K562 (cell line): ENCODE measurements at regions not wholly inside any gene's neighbourhood (a gene's known extent, or its start where the extent isn't known, plus 50 kb on each side); places are given as distances from the start of the nearest gene placed in this dataset.

Experiments
- ATAC-seq: fragments of 200-7000 bp; cut with Tn5 transposase; 3 replicates; pipeline ENCODE4 v1.9.1; 2020; ENCODE audit warnings: moderate library complexity
- BruUV-seq: library from RNA; stranded (reverse); fragments of 400-500 nt; replicated peaks from 2 replicates; lab custom pipeline; 2021; lab: Mats Ljungman, UMichigan
- CTCF ChIA-PET: fragments of 300-600 bp; formaldehyde crosslinking; extraction: SDS; loops from one replicate; lab custom pipeline; 2021; ENCODE audit warnings: low intra/inter-chr PET ratio; lab: Yijun Ruan, JAX
- POLR2A ChIA-PET: fragments of 300-600, 350-650 bp; sonication (Branson Sonifier 250); formaldehyde crosslinking; extraction: SDS; loops from one replicate; lab custom pipeline; 2021; ENCODE audit warnings: antibody characterized with exemption, inconsistent platforms; lab: Yijun Ruan, JAX
- DNase-seq, 4 experiments: peaks; one replicate each; pipeline versions ENCODE4 v3.0.0 to v3.0.0-alpha.2; 2011 to 2018; ENCODE audit warnings: low spot score in 3 of 4, mixed read lengths in 3 of 4; ENCODE audit errors: extremely low read depth in 1 of 4
- FAIRE-seq: peaks from 2 replicates; lab custom pipeline; 2011; peaks lifted over from hg19 to GRCh38; lab: Jason Lieb, UNC
- H2AFZ ChIP-seq: 2 replicates; pipeline ENCODE4 v1.6.0; 2011; ENCODE audit warnings: low read depth, low read length, control low read depth, inconsistent platforms
- H3K27ac ChIP-seq: fragments of 200-600 bp; 3 replicates; pipeline ENCODE4 v1.8.0; 2011; ENCODE audit warnings: low read depth, mild to moderate bottlenecking, control low read depth, inconsistent platforms, low read length, moderate library complexity, mixed read lengths; ENCODE audit errors: extremely low read depth
- H3K27me3 ChIP-seq, 2 experiments: fragments of 300-600 bp in 1 of 2; 2 replicates in 1 of 2; 3 replicates in 1 of 2; pipeline versions ENCODE4 v1.6.0 to v1.8.0; 2011; ENCODE audit warnings: inconsistent platforms in 2 of 2, low read length in 2 of 2, mild to moderate bottlenecking in 1 of 2, mixed read lengths in 1 of 2, moderate library complexity in 1 of 2; ENCODE audit not compliant: control insufficient read depth in 2 of 2, insufficient read depth in 2 of 2
- H3K36me3 ChIP-seq: fragments of 300-600 bp; 3 replicates; pipeline ENCODE4 v1.8.0; 2011; ENCODE audit warnings: mild to moderate bottlenecking, low read length, inconsistent platforms; ENCODE audit not compliant: control insufficient read depth, insufficient read depth
- H3K4me1 ChIP-seq, 2 experiments: fragments of 200-600 bp in 1 of 2; replicated peaks in 1 of 2; 2 replicates in 1 of 2; 3 replicates in 1 of 2; pipeline versions ENCODE4 v1.5.1 to v1.8.0; 2011; ENCODE audit warnings: inconsistent platforms in 2 of 2, low read length in 2 of 2, mild to moderate bottlenecking in 1 of 2, mixed read lengths in 1 of 2, moderate library complexity in 1 of 2; ENCODE audit not compliant: control insufficient read depth in 2 of 2, insufficient read depth in 2 of 2
- H3K4me2 ChIP-seq: 2 replicates; pipeline ENCODE4 v1.6.1; 2011; ENCODE audit warnings: low read length, control low read depth, inconsistent platforms, mixed read lengths; ENCODE audit not compliant: insufficient read depth
- H3K4me3 ChIP-seq: fragments of 200-600 bp; sonication (generic), shearing (Covaris generic); 2 replicates; pipeline ENCODE4 v1.5.1; 2016; ENCODE audit warnings: control low read depth, inconsistent platforms
- H3K79me2 ChIP-seq: fragments of 200-600 bp; 3 replicates; pipeline ENCODE4 v1.8.0; 2011; ENCODE audit warnings: low read length, inconsistent platforms; ENCODE audit not compliant: control insufficient read depth, insufficient read depth
- H3K9ac ChIP-seq, 2 experiments: 2 replicates each; pipeline versions ENCODE4 v1.6.0 to v1.6.1; 2011; ENCODE audit warnings: low read depth in 2 of 2, low read length in 2 of 2, control low read depth in 1 of 2, inconsistent platforms in 1 of 2, mild to moderate bottlenecking in 1 of 2, mixed read lengths in 1 of 2; ENCODE audit not compliant: insufficient read depth in 1 of 2
- H3K9me1 ChIP-seq: one replicate; pipeline ENCODE4 v1.6.0; 2011; ENCODE audit warnings: inconsistent platforms, mild to moderate bottlenecking, low read length, moderate library complexity; ENCODE audit not compliant: control insufficient read depth, insufficient read depth
- H3K9me3 ChIP-seq: replicated peaks from 2 replicates; pipeline ENCODE4 v1.5.1; 2011; ENCODE audit warnings: low read depth, low read length, inconsistent platforms; ENCODE audit not compliant: control insufficient read depth, insufficient read depth
- H4K20me1 ChIP-seq: replicated peaks from 2 replicates; pipeline ENCODE4 v1.6.1; 2011; ENCODE audit warnings: low read length, inconsistent platforms, mixed read lengths; ENCODE audit not compliant: control insufficient read depth, insufficient read depth
- CHD4 ChIP-seq: fragments of 200-600 bp; sonication (generic); IDR thresholded peaks from 3 replicates; pipeline ENCODE4 v1.6.1; 2012; ENCODE audit warnings: low read depth, mild to moderate bottlenecking, mixed read lengths, low read length, inconsistent platforms; ENCODE audit not compliant: insufficient read depth, insufficient replicate concordance, poor library complexity, severe bottlenecking
- CXXC5 ChIP-seq: fragments of 250-450 bp; sonication (Bioruptor Pico); IDR thresholded peaks from 2 replicates; pipeline ENCODE4 v1.8.0; 2022; ENCODE audit warnings: inconsistent platforms, mild to moderate bottlenecking, moderate library complexity
- FOXJ2 ChIP-seq: fragments of 200-800 bp; sonication (Bioruptor generic); IDR thresholded peaks from 2 replicates; pipeline ENCODE4 v1.6.1; 2016; ENCODE audit warnings: missing genetic modification characterization, missing compliant biosample characterization
- HDAC2 ChIP-seq: fragments of 450-650 bp; IDR thresholded peaks from 2 replicates; pipeline ENCODE4 v1.6.1; 2016; ENCODE audit warnings: mild to moderate bottlenecking
- MCM5 ChIP-seq: fragments of 450-650 bp; IDR thresholded peaks from 2 replicates; pipeline ENCODE4 v1.6.1; 2016; ENCODE audit warnings: low read depth
- NFYB ChIP-seq: IDR thresholded peaks from 2 replicates; pipeline ENCODE4 v1.6.1; 2011; ENCODE audit warnings: mild to moderate bottlenecking, moderate library complexity; ENCODE audit not compliant: insufficient read length; ENCODE audit errors: extremely low read depth
- PCBP2 ChIP-seq: fragments of 200-400 bp; formaldehyde crosslinking; IDR thresholded peaks from 2 replicates; pipeline ENCODE4 v1.6.1; 2018; ENCODE audit warnings: low read length, low read depth, mild to moderate bottlenecking, moderate library complexity; ENCODE audit not compliant: poor library complexity, severe bottlenecking
- PYGO2 ChIP-seq: fragments of 450-650 bp; IDR thresholded peaks from 2 replicates; pipeline ENCODE4 v1.6.1; 2016; ENCODE audit warnings: mild to moderate bottlenecking, missing genetic modification characterization, moderate library complexity, missing compliant biosample characterization
- XRCC3 ChIP-seq: fragments of 450-650 bp; IDR thresholded peaks from 2 replicates; pipeline ENCODE4 v1.6.1; 2017; ENCODE audit warnings: mild to moderate bottlenecking, moderate library complexity
- ZBTB7A ChIP-seq: IDR thresholded peaks from 2 replicates; pipeline ENCODE4 v1.6.1; 2011; ENCODE audit warnings: low read depth, mild to moderate bottlenecking, low read length, moderate library complexity, borderline replicate concordance; ENCODE audit not compliant: control insufficient read depth
- WGBS: fragments of 100-300 bp; shearing (Covaris generic); methylation state at CpG from one replicate; pipeline ENCODE4 v1.1.6; 2016; ENCODE audit warnings: low coverage, mixed read lengths; ENCODE audit not compliant: insufficient coverage; ENCODE audit errors: missing lambda C conversion rate; 5-methylcytosine and 5-hydroxymethylcytosine counted together
- in situ Hi-C: fragments of 300-500 bp; cut with MboI; formaldehyde crosslinking; loops from 4 replicates; pipeline ENCODE4 v1.15.0; 2018; ENCODE audit warnings: inconsistent platforms, mixed read lengths
- intact Hi-C: fragments of 100-400 bp; cut with micrococcal nuclease; formaldehyde crosslinking; loops from 2 replicates; pipeline ENCODE4 v1.14.2; 2022
- TF ChIP-seq, protein P1 (sequence below): fragments of 450-650 bp; IDR thresholded peaks from 2 replicates; pipeline ENCODE4 v1.6.1; 2016; ENCODE audit warnings: missing biosample characterization, missing genetic modification characterization
- TF ChIP-seq, protein P2 (sequence below): fragments of 450-650 bp; IDR thresholded peaks from 2 replicates; pipeline ENCODE4 v1.6.1; 2016; ENCODE audit warnings: low read depth, mild to moderate bottlenecking, moderate library complexity

DNA sequence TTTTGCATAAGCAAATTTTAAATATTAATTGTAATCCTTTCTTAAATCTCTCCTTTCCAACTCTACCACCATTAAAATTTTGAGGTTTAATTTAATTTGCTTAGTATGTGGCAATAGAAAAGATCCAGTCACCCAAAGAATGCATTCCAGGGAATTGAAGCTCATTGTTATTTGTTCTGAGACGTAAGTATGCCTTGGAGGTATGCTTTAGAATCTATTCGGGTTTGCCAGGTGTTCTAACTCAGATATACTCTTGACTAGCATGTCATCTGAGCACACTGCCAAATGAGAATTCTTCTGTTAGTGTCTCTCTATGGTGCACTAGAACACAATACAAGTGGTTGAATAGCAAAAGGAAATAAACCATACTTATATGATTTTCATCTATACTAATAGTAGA, 813.6 kb upstream of the ADGRL2 start:
- ATAC-seq: no peak
- no peak overlapping the region for H3K27ac ChIP-seq
- no peak overlapping the region for H3K4me2 ChIP-seq
- no peaks in the 10 kb centered on the region for H4K20me1 ChIP-seq
- in situ Hi-C loops: no loop called here
- DNase-seq: no peak
- H2AFZ ChIP-seq: no peak overlapping the region
- TF ChIP-seq CHD4: no peak
- TF ChIP-seq HDAC2: no peak
- TF ChIP-seq NFYB: no peak
- TF ChIP-seq, protein P1, sequence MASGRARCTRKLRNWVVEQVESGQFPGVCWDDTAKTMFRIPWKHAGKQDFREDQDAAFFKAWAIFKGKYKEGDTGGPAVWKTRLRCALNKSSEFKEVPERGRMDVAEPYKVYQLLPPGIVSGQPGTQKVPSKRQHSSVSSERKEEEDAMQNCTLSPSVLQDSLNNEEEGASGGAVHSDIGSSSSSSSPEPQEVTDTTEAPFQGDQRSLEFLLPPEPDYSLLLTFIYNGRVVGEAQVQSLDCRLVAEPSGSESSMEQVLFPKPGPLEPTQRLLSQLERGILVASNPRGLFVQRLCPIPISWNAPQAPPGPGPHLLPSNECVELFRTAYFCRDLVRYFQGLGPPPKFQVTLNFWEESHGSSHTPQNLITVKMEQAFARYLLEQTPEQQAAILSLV (tag): no peak
- TF ChIP-seq, protein P2, sequence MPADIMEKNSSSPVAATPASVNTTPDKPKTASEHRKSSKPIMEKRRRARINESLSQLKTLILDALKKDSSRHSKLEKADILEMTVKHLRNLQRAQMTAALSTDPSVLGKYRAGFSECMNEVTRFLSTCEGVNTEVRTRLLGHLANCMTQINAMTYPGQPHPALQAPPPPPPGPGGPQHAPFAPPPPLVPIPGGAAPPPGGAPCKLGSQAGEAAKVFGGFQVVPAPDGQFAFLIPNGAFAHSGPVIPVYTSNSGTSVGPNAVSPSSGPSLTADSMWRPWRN: no peak
- no peak for TF ChIP-seq PCBP2
- TF ChIP-seq MCM5: no peak
- TF ChIP-seq PYGO2 (tag): no peak
- no peak for TF ChIP-seq FOXJ2 (tag)
- TF ChIP-seq ZBTB7A: no peak
- no peak for TF ChIP-seq XRCC3
- TF ChIP-seq CXXC5 (CRISPR knock-in tag): no peak
- no peaks in the 10 kb centered on the region for H3K9me1 ChIP-seq
- no peak overlapping the region for H3K9ac ChIP-seq
- no peaks in the 10 kb centered on the region for H3K4me1 ChIP-seq
- no TSS peak for BruUV-seq
- no peak overlapping the region for H3K4me3 ChIP-seq
- ChIA-PET POLR2A (no interaction called here), CTCF (no interaction called here)
- intact Hi-C loops: no loop called here
- H3K36me3 ChIP-seq: no peaks in the 10 kb centered on the region
- 0% methylated on average over 2 of the region's 2 CpGs for WGBS
- no peaks in the 10 kb centered on the region; the same call in 1 of the 2 replicates for H3K9me3 ChIP-seq
- no peaks in the 10 kb centered on the region for H3K27me3 ChIP-seq
- no peaks in the 10 kb centered on the region for H3K79me2 ChIP-seq
- FAIRE-seq: no peak
